ENCODE measurements at regions not wholly inside any gene's neighbourhood (a gene's known extent, or its start where the extent isn't known, plus 50 kb on each side); places are given as distances from the start of the nearest gene placed in this dataset.

DNA sequence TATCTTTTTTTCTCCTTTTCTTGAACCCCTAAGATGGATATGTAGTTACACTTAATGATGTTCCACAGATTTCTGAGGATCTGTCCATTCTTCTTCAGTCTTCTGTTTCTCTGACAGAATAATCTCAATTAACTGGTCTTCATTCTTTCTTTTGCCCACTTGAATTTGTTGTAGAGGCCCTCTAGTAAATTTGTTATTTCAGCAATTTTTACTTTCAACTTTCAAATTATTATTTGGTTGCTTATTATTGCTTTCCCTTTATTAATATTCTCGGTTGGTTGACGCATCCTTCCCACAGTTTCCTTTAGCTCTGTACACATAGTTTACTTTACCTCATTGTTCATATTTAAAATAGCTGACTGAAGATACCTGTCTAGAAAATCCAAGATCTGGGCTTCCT lies 1013.7 kb upstream of the CNTN5 start:
- peaks cover 0 to 1% (median 0%) of the 10 kb centered on the region in 5 experiments for H3K9me3 ChIP-seq (ENCODE audit: control extremely low read depth in 1 of 5, control insufficient read depth in 4 of 5, insufficient read depth in 2 of 5, low read depth in 1 of 5, low read length in 4 of 5)
- no CpG with 5 or more reads among the region's 2 CpGs for WGBS (ENCODE audit: insufficient coverage)
- DNase-seq, result no peak
- no peaks in the 10 kb centered on the region for H3K27me3 ChIP-seq (replicated peaks in 2 of 5; ENCODE audit: control insufficient read depth in 4 of 5, insufficient read depth in 5 of 5, low read length in 4 of 5)
- no peaks in the 10 kb centered on the region for H3K4me1 ChIP-seq (ENCODE audit: control extremely low read depth in 1 of 4, control insufficient read depth in 4 of 4, insufficient read depth in 4 of 4, low read length in 3 of 4)
- no peak overlapping the region for H3K27ac ChIP-seq (ENCODE audit: insufficient read depth in 1 of 2, low read depth in 1 of 2, low read length in 2 of 2, poor library complexity in 1 of 2, severe bottlenecking in 2 of 2)
- CTCF ChIA-PET, result no interaction called here
- H3K36me3 ChIP-seq (ENCODE audit: control insufficient read depth in 4 of 4, insufficient read depth in 4 of 4, low read length in 3 of 4), result no peaks in the 10 kb centered on the region
- no peak overlapping the region for H3K4me3 ChIP-seq (ENCODE audit: control insufficient read depth in 1 of 7, extremely low read depth in 1 of 7, insufficient read depth in 4 of 7, low read depth in 2 of 7, low read length in 6 of 7)
- POLR2A ChIA-PET, result interaction anchor here (0.7 kb wide), 1 partner anchor 24 kb away, joined by 4 read pairs; no protein-coding TSS in a partner anchor

DNA sequence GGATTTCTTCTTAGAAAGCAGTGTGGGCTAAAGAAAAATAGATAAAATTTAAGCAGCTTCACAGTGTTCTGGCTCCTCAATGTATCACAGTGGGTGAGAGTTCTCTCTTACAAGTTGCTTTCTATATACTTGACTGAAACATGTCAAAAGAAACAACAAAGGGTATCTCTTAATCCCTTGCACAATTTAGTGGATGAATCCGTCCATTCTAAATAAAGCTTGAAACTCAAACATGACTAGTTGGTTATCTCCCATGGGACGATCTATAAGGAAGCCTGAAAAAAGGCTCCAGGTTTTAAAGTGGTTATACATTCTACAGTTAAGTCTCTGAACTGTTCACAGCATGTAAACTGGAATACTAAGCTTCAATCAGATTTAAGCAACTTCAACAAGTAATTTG lies 993.1 kb upstream of the CNTN5 start:
- WGBS (ENCODE audit: insufficient coverage), result no CpG with 5 or more reads among the region's 2 CpGs

GRCh38 chr11:98029832-98030231 lies 990.9 kb upstream of the CNTN5 start:
- no peak overlapping the region for H3K4me3 ChIP-seq (ENCODE audit: control insufficient read depth in 1 of 7, extremely low read depth in 1 of 7, insufficient read depth in 4 of 7, low read depth in 2 of 7, low read length in 6 of 7)
- DNase-seq, result no peak
- no peak overlapping the region for H3K27ac ChIP-seq (ENCODE audit: insufficient read depth in 1 of 2, low read depth in 1 of 2, low read length in 2 of 2, poor library complexity in 1 of 2, severe bottlenecking in 2 of 2)
- H3K36me3 ChIP-seq (ENCODE audit: control insufficient read depth in 4 of 4, insufficient read depth in 4 of 4, low read length in 3 of 4), result no peaks in the 10 kb centered on the region
- no CpG with 5 or more reads among the region's 1 CpG for whole genome bisulfite sequencing (ENCODE audit: insufficient coverage)
- H3K27me3 ChIP-seq (replicated peaks in 2 of 5; ENCODE audit: control insufficient read depth in 4 of 5, insufficient read depth in 5 of 5, low read length in 4 of 5), result no peaks in the 10 kb centered on the region
- CTCF ChIA-PET, result no interaction called here
- H3K9me3 ChIP-seq (ENCODE audit: control extremely low read depth in 1 of 5, control insufficient read depth in 4 of 5, insufficient read depth in 2 of 5, low read depth in 1 of 5, low read length in 4 of 5), result peaks cover 0 to under 1% (median 0%) of the 10 kb centered on the region in 5 experiments
- H3K4me1 ChIP-seq (ENCODE audit: control extremely low read depth in 1 of 4, control insufficient read depth in 4 of 4, insufficient read depth in 4 of 4, low read length in 3 of 4), result no peaks in the 10 kb centered on the region
- POLR2A ChIA-PET, result no interaction called here

More for the DNA sequence above, 993.1 kb upstream of the CNTN5 start:
- no peaks in the 10 kb centered on the region for H3K4me1 ChIP-seq (ENCODE audit: control extremely low read depth in 1 of 4, control insufficient read depth in 4 of 4, insufficient read depth in 4 of 4, low read length in 3 of 4)
- CTCF ChIA-PET, result no interaction called here
- no peaks in the 10 kb centered on the region for H3K27me3 ChIP-seq (replicated peaks in 2 of 5; ENCODE audit: control insufficient read depth in 4 of 5, insufficient read depth in 5 of 5, low read length in 4 of 5)
- H3K9me3 ChIP-seq (ENCODE audit: control extremely low read depth in 1 of 5, control insufficient read depth in 4 of 5, insufficient read depth in 2 of 5, low read depth in 1 of 5, low read length in 4 of 5), result peaks cover 0 to 1% (median 0%) of the 10 kb centered on the region in 5 experiments
- no peak overlapping the region for H3K4me3 ChIP-seq (ENCODE audit: control insufficient read depth in 1 of 7, extremely low read depth in 1 of 7, insufficient read depth in 4 of 7, low read depth in 2 of 7, low read length in 6 of 7)
- no peak for DNase-seq
- no peaks in the 10 kb centered on the region for H3K36me3 ChIP-seq (ENCODE audit: control insufficient read depth in 4 of 4, insufficient read depth in 4 of 4, low read length in 3 of 4)
- no peak overlapping the region for H3K27ac ChIP-seq (ENCODE audit: insufficient read depth in 1 of 2, low read depth in 1 of 2, low read length in 2 of 2, poor library complexity in 1 of 2, severe bottlenecking in 2 of 2)
- POLR2A ChIA-PET, result no interaction called here

DNA sequence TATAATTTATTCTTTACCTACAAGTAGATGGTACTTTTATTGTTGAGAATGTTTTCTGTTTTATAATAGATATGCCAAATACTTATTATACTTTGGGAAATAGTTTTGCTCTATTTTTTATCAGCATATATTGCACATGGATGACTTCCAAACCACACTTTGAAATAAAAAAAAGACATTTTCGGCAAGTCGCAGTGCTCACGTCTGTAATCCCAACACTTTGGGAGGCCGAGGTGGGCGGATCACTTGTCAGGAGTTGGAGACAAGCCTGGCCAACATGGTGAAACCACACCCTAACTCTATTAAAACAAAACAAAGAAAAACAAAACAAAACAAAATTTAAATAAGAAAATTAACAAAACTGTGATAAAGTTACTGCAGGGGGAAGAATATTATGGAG lies 983.9 kb upstream of the CNTN5 start:
- no peak for DNase-seq
- CTCF ChIA-PET, result no interaction called here
- H3K4me3 ChIP-seq (ENCODE audit: control insufficient read depth in 1 of 7, extremely low read depth in 1 of 7, insufficient read depth in 4 of 7, low read depth in 2 of 7, low read length in 6 of 7), result no peak overlapping the region
- no peak overlapping the region for H3K27ac ChIP-seq (ENCODE audit: insufficient read depth in 1 of 2, low read depth in 1 of 2, low read length in 2 of 2, poor library complexity in 1 of 2, severe bottlenecking in 2 of 2)
- no peaks in the 10 kb centered on the region for H3K9me3 ChIP-seq (ENCODE audit: control extremely low read depth in 1 of 5, control insufficient read depth in 4 of 5, insufficient read depth in 2 of 5, low read depth in 1 of 5, low read length in 4 of 5)
- POLR2A ChIA-PET, result no interaction called here
- no peaks in the 10 kb centered on the region for H3K4me1 ChIP-seq (ENCODE audit: control extremely low read depth in 1 of 4, control insufficient read depth in 4 of 4, insufficient read depth in 4 of 4, low read length in 3 of 4)
- H3K27me3 ChIP-seq (replicated peaks in 2 of 5; ENCODE audit: control insufficient read depth in 4 of 5, insufficient read depth in 5 of 5, low read length in 4 of 5), result no peaks in the 10 kb centered on the region
- WGBS (ENCODE audit: insufficient coverage), result 100% methylated on average over 3 of the region's 5 CpGs
- H3K36me3 ChIP-seq (ENCODE audit: control insufficient read depth in 4 of 4, insufficient read depth in 4 of 4, low read length in 3 of 4), result no peaks in the 10 kb centered on the region

DNA sequence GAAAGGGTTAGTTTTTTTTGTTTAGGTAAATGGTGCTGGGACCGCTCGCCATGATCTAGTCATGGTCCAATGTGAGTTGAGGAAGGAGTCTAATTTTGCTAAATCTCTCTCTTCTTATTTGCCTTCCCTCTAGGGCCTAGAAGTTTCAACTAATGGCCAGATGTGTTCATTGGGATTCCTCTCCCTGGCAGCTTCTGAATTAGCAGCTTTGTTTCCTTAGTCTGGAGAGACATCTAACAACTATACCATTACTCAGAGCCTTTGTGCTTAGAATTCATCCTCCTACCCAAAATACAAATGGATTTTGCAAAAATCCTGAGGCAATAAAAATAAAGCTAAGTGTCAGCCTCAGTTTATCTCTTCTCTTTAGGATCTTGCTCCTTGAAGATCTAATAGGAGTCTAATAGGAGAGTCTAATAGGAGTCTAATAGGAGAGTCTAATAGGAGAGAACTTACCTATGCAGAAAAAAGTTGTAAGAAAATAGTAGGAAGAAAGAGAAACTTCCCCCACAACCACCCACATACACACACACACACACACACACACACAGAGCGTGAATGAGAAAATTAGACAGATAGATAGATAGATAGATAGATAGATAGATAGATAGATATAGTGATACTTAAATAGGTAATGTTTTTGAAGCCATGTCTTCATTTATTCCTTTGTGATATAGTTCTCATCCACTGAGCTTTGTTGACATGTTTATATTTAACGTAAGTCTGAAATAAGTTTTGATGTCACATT lies 980.5 kb upstream of the CNTN5 start:
- Histone ChIP-seq H3K27me3 (replicated peaks in 2 of 5; ENCODE audit: control insufficient read depth in 4 of 5, insufficient read depth in 5 of 5, low read length in 4 of 5) (no peaks in the 10 kb centered on the region), H3K27ac (ENCODE audit: insufficient read depth in 1 of 2, low read depth in 1 of 2, low read length in 2 of 2, poor library complexity in 1 of 2, severe bottlenecking in 2 of 2) (no peak overlapping the region), H3K36me3 (ENCODE audit: control insufficient read depth in 4 of 4, insufficient read depth in 4 of 4, low read length in 3 of 4) (no peaks in the 10 kb centered on the region), H3K9me3 (ENCODE audit: control extremely low read depth in 1 of 5, control insufficient read depth in 4 of 5, insufficient read depth in 2 of 5, low read depth in 1 of 5, low read length in 4 of 5) (no peaks in the 10 kb centered on the region), H3K4me3 (ENCODE audit: control insufficient read depth in 1 of 7, extremely low read depth in 1 of 7, insufficient read depth in 4 of 7, low read depth in 2 of 7, low read length in 6 of 7) (no peak overlapping the region), H3K4me1 (ENCODE audit: control extremely low read depth in 1 of 4, control insufficient read depth in 4 of 4, insufficient read depth in 4 of 4, low read length in 3 of 4) (no peaks in the 10 kb centered on the region)
- WGBS (ENCODE audit: insufficient coverage), result no CpG with 5 or more reads among the region's 4 CpGs
- DNase-seq, result no peak
- POLR2A ChIA-PET, result no interaction called here
- CTCF ChIA-PET, result no interaction called here

DNA sequence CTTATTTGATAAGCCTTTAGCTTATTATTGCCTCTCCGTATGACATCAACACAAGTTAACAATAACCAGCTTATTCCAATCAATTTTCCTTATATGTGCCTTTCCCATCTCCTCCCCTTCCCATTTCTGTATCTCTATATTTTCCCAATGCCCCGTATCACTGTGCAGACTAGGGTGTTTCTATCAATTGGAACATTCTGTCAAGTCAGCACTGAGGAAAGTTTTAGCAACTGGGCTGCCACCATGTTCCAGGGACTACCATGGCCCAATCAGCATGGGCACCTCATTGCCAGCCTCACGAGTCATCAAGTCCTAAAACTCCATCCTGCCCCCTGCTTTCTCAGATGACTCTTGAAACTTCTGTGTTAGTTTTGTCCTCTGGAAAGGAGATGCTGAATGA lies 973.1 kb upstream of the CNTN5 start:
- ChIA-PET POLR2A (no interaction called here), CTCF (no interaction called here)
- no peak for DNase-seq
- no peaks in the 10 kb centered on the region for H3K4me1 ChIP-seq (ENCODE audit: control extremely low read depth in 1 of 4, control insufficient read depth in 4 of 4, insufficient read depth in 4 of 4, low read length in 3 of 4)
- no peaks in the 10 kb centered on the region for H3K27me3 ChIP-seq (replicated peaks in 2 of 5; ENCODE audit: control insufficient read depth in 4 of 5, insufficient read depth in 5 of 5, low read length in 4 of 5)
- H3K36me3 ChIP-seq (ENCODE audit: control insufficient read depth in 4 of 4, insufficient read depth in 4 of 4, low read length in 3 of 4), result no peaks in the 10 kb centered on the region
- no peaks in the 10 kb centered on the region for H3K9me3 ChIP-seq (ENCODE audit: control extremely low read depth in 1 of 5, control insufficient read depth in 4 of 5, insufficient read depth in 2 of 5, low read depth in 1 of 5, low read length in 4 of 5)
- no peak overlapping the region for H3K4me3 ChIP-seq (ENCODE audit: control insufficient read depth in 1 of 7, extremely low read depth in 1 of 7, insufficient read depth in 4 of 7, low read depth in 2 of 7, low read length in 6 of 7)
- WGBS (ENCODE audit: insufficient coverage), result 77% methylated on average over 2 of the region's 3 CpGs
- no peak overlapping the region for H3K27ac ChIP-seq (ENCODE audit: insufficient read depth in 1 of 2, low read depth in 1 of 2, low read length in 2 of 2, poor library complexity in 1 of 2, severe bottlenecking in 2 of 2)

DNA sequence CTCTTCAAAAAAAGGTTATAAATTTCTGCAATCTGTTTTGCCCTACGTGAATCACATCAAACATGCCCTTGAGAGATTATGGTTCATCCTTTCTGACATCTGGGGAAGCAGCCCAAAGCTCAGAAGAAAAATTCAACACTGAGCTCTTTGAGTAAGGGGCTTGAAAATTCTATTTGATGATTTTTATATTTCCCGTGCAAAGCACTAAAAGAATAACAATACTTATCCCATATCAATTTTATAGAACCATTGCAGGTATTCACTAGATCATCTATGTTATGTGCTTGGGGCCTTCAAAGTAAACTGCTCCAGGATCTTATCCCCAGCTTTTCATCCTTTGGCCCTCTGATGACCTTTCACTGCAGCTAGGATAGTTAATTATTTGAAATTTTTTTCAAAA lies 966.9 kb upstream of the CNTN5 start:
- H3K9me3 ChIP-seq (ENCODE audit: control extremely low read depth in 1 of 5, control insufficient read depth in 4 of 5, insufficient read depth in 2 of 5, low read depth in 1 of 5, low read length in 4 of 5), result no peaks in the 10 kb centered on the region
- H3K36me3 ChIP-seq (ENCODE audit: control insufficient read depth in 4 of 4, insufficient read depth in 4 of 4, low read length in 3 of 4), result no peaks in the 10 kb centered on the region
- no peak overlapping the region for H3K4me3 ChIP-seq (ENCODE audit: control insufficient read depth in 1 of 7, extremely low read depth in 1 of 7, insufficient read depth in 4 of 7, low read depth in 2 of 7, low read length in 6 of 7)
- DNase-seq, result no peak
- CTCF ChIA-PET, result no interaction called here
- H3K4me1 ChIP-seq (ENCODE audit: control extremely low read depth in 1 of 4, control insufficient read depth in 4 of 4, insufficient read depth in 4 of 4, low read length in 3 of 4), result no peaks in the 10 kb centered on the region
- POLR2A ChIA-PET, result no interaction called here
- WGBS (ENCODE audit: insufficient coverage), result 100% methylated on average over 1 of the region's 2 CpGs
- no peak overlapping the region for H3K27ac ChIP-seq (ENCODE audit: insufficient read depth in 1 of 2, low read depth in 1 of 2, low read length in 2 of 2, poor library complexity in 1 of 2, severe bottlenecking in 2 of 2)
- no peaks in the 10 kb centered on the region for H3K27me3 ChIP-seq (replicated peaks in 2 of 5; ENCODE audit: control insufficient read depth in 4 of 5, insufficient read depth in 5 of 5, low read length in 4 of 5)

All from common myeloid progenitor, CD34-positive (primary cell).